Caco-2 (cell line): ENCODE measurements at regions not wholly inside any gene's neighbourhood (a gene's known extent, or its start where the extent isn't known, plus 50 kb on each side); places are given as distances from the start of the nearest gene placed in this dataset.

Experiments
- BruUV-seq: library from RNA; stranded (reverse); fragments of 400-500 nt; replicated peaks from 2 replicates; lab custom pipeline; 2021; lab: Mats Ljungman, UMichigan
- CTCF ChIA-PET: fragments of 300-600 bp; sonication (Branson Sonifier 250); formaldehyde crosslinking; loops from one replicate; lab custom pipeline; 2022; ENCODE audit warnings: antibody characterized with exemption; lab: Charles Lee
- POLR2A ChIA-PET: fragments of 300-600 bp; sonication (Branson Sonifier 250); formaldehyde crosslinking; loops from one replicate; lab custom pipeline; 2022; ENCODE audit warnings: antibody characterized with exemption; lab: Charles Lee
- DNase-seq, 2 experiments: peaks; one replicate each; pipeline versions ENCODE4 v3.0.0 to v3.0.0-alpha.2; 2020 to 2022
- H3K27me3 ChIP-seq: replicated peaks from 2 replicates; pipeline ENCODE4 v1.6.0; 2011; ENCODE audit warnings: low read length; ENCODE audit not compliant: control insufficient read depth, insufficient read depth
- H3K36me3 ChIP-seq: 2 replicates; pipeline ENCODE4 v1.5.1; 2011; ENCODE audit warnings: low read length; ENCODE audit not compliant: control insufficient read depth, insufficient read depth
- H3K4me1 ChIP-seq: fragments of 250-450 bp; sonication (Bioruptor Pico); 2 replicates; pipeline ENCODE4 v1.5.1; 2020; ENCODE audit warnings: mild to moderate bottlenecking
- H3K4me3 ChIP-seq: 2 replicates; pipeline ENCODE4 v1.5.1; 2011; ENCODE audit warnings: low read depth, mild to moderate bottlenecking, control low read depth, low read length
- H3K9me3 ChIP-seq: fragments of 250-450 bp; sonication (Bioruptor Pico); 2 replicates; pipeline ENCODE4 v1.5.1; 2020; ENCODE audit warnings: mild to moderate bottlenecking, moderate library complexity
- H3K27ac Mint-ChIP-seq: one replicate; pipeline ENCODE4 v1.8.0; 2022; ENCODE audit warnings: mixed read lengths; ENCODE audit not compliant: unreplicated experiment
- H3K27me3 Mint-ChIP-seq: one replicate; pipeline ENCODE4 v1.8.0; 2022; ENCODE audit warnings: mixed read lengths; ENCODE audit not compliant: insufficient read depth, unreplicated experiment
- H3K36me3 Mint-ChIP-seq: one replicate; pipeline ENCODE4 v1.8.0; 2022; ENCODE audit warnings: mild to moderate bottlenecking, mixed read lengths; ENCODE audit not compliant: insufficient read depth, unreplicated experiment
- H3K4me1 Mint-ChIP-seq: one replicate; pipeline ENCODE4 v1.8.0; 2022; ENCODE audit warnings: low read depth, mixed read lengths; ENCODE audit not compliant: unreplicated experiment
- H3K4me3 Mint-ChIP-seq: one replicate; pipeline ENCODE4 v1.8.0; 2022; ENCODE audit warnings: mild to moderate bottlenecking, moderate library complexity, mixed read lengths; ENCODE audit not compliant: unreplicated experiment
- H3K9me3 Mint-ChIP-seq: one replicate; pipeline ENCODE4 v1.8.0; 2022; ENCODE audit warnings: mixed read lengths; ENCODE audit not compliant: unreplicated experiment
- CTCF ChIP-seq, 2 experiments: fragments of 200-600 bp in 1 of 2; IDR thresholded peaks; 1 replicate in 1 of 2; 2 replicates in 1 of 2; pipeline versions ENCODE4 v1.5.1 to v1.8.0; 2011 to 2022; ENCODE audit warnings: antibody characterized with exemption in 1 of 2, control low read depth in 1 of 2, inconsistent platforms in 1 of 2, low read depth in 1 of 2, low read length in 1 of 2, mild to moderate bottlenecking in 1 of 2, moderate library complexity in 1 of 2; ENCODE audit not compliant: insufficient read depth in 1 of 2, severe bottlenecking in 1 of 2, unreplicated experiment in 1 of 2
- intact Hi-C: fragments of 100-400 bp; cut with micrococcal nuclease; formaldehyde crosslinking; loops from one replicate; pipeline ENCODE4 v1.10.0; 2022; ENCODE audit not compliant: unreplicated experiment

GRCh38 chr22:23383491-23384361, 196.4 kb downstream of the IGLL1 start:
- BruUV-seq = no TSS peak
- CTCF ChIA-PET = interaction anchor here (0.7 to 0.8 kb wide), 2 partner anchors 70 to 481 kb away, joined by 3 read pairs; no protein-coding TSS in a partner anchor
- H3K27me3 Mint-ChIP-seq = peaks cover 5% of the 10 kb centered on the region
- no peaks in the 10 kb centered on the region for H3K9me3 ChIP-seq
- H3K4me1 ChIP-seq = peaks cover 6% of the 10 kb centered on the region; the same call in 1 of the 2 replicates
- no peak overlapping the region for H3K27ac Mint-ChIP-seq
- no peaks in the 10 kb centered on the region for H3K9me3 Mint-ChIP-seq
- no peak for DNase-seq
- no peaks in the 10 kb centered on the region for H3K4me1 Mint-ChIP-seq
- no peaks in the 10 kb centered on the region for H3K36me3 Mint-ChIP-seq
- no peak for TF ChIP-seq CTCF (IDR thresholded peaks at IDR 0.05; ENCODE audit: insufficient read depth in 1 of 2, low read depth in 1 of 2, low read length in 1 of 2, severe bottlenecking in 1 of 2, unreplicated experiment in 1 of 2)
- no peaks in the 10 kb centered on the region for H3K36me3 ChIP-seq
- H3K4me3 ChIP-seq = no peak overlapping the region
- intact Hi-C loops = no loop called here
- no peaks in the 10 kb centered on the region for H3K27me3 ChIP-seq
- H3K4me3 Mint-ChIP-seq = no peak overlapping the region
- POLR2A ChIA-PET = interaction anchor here (0.6 kb wide), 1 partner anchor 18 kb away, joined by 3 read pairs; no protein-coding TSS in a partner anchor

GRCh38 chr22:23382428-23383218, 197.5 kb downstream of the IGLL1 start:
- CTCF ChIA-PET = interaction anchor here (0.8 kb wide), 1 partner anchor 68 kb away, joined by 3 read pairs; no protein-coding TSS in a partner anchor
- Histone ChIP-seq H3K27me3 (no peaks in the 10 kb centered on the region), H3K4me1 (peaks cover 6% of the 10 kb centered on the region; the same call in 1 of the 2 replicates), H3K4me3 (no peak overlapping the region), H3K9me3 (no peaks in the 10 kb centered on the region), H3K36me3 (no peaks in the 10 kb centered on the region)
- Mint-ChIP-seq H3K36me3 (no peaks in the 10 kb centered on the region), H3K4me1 (no peaks in the 10 kb centered on the region), H3K27ac (no peak overlapping the region), H3K4me3 (no peak overlapping the region), H3K27me3 (peaks cover 5% of the 10 kb centered on the region), H3K9me3 (no peaks in the 10 kb centered on the region)
- no TSS peak for BruUV-seq
- intact Hi-C loops = no loop called here
- no peak for TF ChIP-seq CTCF (IDR thresholded peaks at IDR 0.05; ENCODE audit: insufficient read depth in 1 of 2, low read depth in 1 of 2, low read length in 1 of 2, severe bottlenecking in 1 of 2, unreplicated experiment in 1 of 2)
- no peak for DNase-seq
- POLR2A ChIA-PET = interaction anchor here (0.6 kb wide), 1 partner anchor 17 kb away, joined by 3 read pairs; no protein-coding TSS in a partner anchor
